HepG2 (cell line): ENCODE measurements at regions not wholly inside any gene's neighbourhood (a gene's known extent, or its start where the extent isn't known, plus 50 kb on each side); places are given as distances from the start of the nearest gene placed in this dataset.
A peak's percentile ranks its signal among the peaks of the same experiment; 100 is the strongest.

Source experiments
- ATAC-seq: fragments of 200-7000 bp; cut with Tn5 transposase; 3 replicates; pipeline ENCODE4 v1.9.1; 2020; ENCODE audit warnings: mild to moderate bottlenecking, moderate library complexity
- BruUV-seq: library from RNA; stranded (reverse); fragments of 400-500 nt; replicated peaks from 2 replicates; lab custom pipeline; 2021; lab: Mats Ljungman, UMichigan
- CTCF ChIA-PET: fragments of 300-600 bp; formaldehyde crosslinking; extraction: SDS; loops from one replicate; lab custom pipeline; 2021; ENCODE audit warnings: low total read pairs, inconsistent platforms, low intra/inter-chr PET ratio; lab: Yijun Ruan, JAX
- POLR2A ChIA-PET: fragments of 350-600 bp; sonication (Branson Sonifier 250); formaldehyde crosslinking; loops from one replicate; lab custom pipeline; 2020; ENCODE audit warnings: antibody characterized with exemption, inconsistent platforms; lab: Yijun Ruan, JAX
- DNase-seq: peaks from one replicate; pipeline ENCODE4 v3.0.0-alpha.2; 2015; ENCODE audit warnings: low spot score
- FAIRE-seq: peaks from 3 replicates; lab custom pipeline; 2011; peaks lifted over from hg19 to GRCh38; lab: Jason Lieb, UNC
- H2AFZ ChIP-seq: one replicate; pipeline ENCODE4 v1.6.1; 2011; ENCODE audit warnings: low read length, inconsistent platforms
- H3K27ac ChIP-seq: fragments of 300-600 bp; 3 replicates; pipeline ENCODE4 v1.8.0; 2011; ENCODE audit warnings: mixed run types, mild to moderate bottlenecking, mixed read lengths, low read length, inconsistent platforms; ENCODE audit not compliant: insufficient read depth; ENCODE audit errors: extremely low read length
- H3K27me3 ChIP-seq, 2 experiments: fragments of 200-600 bp in 1 of 2; 2 replicates in 1 of 2; 3 replicates in 1 of 2; pipeline versions ENCODE4 v1.6.0 to v1.8.0; 2011; ENCODE audit warnings: low read length in 2 of 2, mild to moderate bottlenecking in 2 of 2, moderate library complexity in 2 of 2, inconsistent platforms in 1 of 2; ENCODE audit not compliant: insufficient read depth in 2 of 2, control insufficient read depth in 1 of 2
- H3K36me3 ChIP-seq, 2 experiments: fragments of 200-600 bp in 1 of 2; replicated peaks in 1 of 2; 2 replicates in 1 of 2; 3 replicates in 1 of 2; pipeline versions ENCODE4 v1.5.1 to v1.8.0; 2011; ENCODE audit warnings: low read length in 2 of 2, inconsistent platforms in 1 of 2; ENCODE audit not compliant: insufficient read depth in 2 of 2, control insufficient read depth in 1 of 2
- H3K4me1 ChIP-seq: 2 replicates; pipeline ENCODE4 v1.5.1; 2012; ENCODE audit warnings: low read length, inconsistent platforms; ENCODE audit not compliant: insufficient read depth
- H3K4me2 ChIP-seq: 2 replicates; pipeline ENCODE4 v1.6.0; 2011; ENCODE audit warnings: low read depth, low read length, inconsistent platforms
- H3K4me3 ChIP-seq, 3 experiments: fragments of 200-600 bp in 1 of 3; sonication (generic), shearing (Covaris generic) in 1 of 3; replicated peaks in 1 of 3; 2 replicates each; pipeline ENCODE4 v1.5.1; 2011 to 2016; ENCODE audit warnings: low read length in 3 of 3, inconsistent platforms in 2 of 3, low read depth in 2 of 3, mild to moderate bottlenecking in 2 of 3, control low read depth in 1 of 3, mixed read lengths in 1 of 3; ENCODE audit not compliant: insufficient read depth in 1 of 3
- H3K79me2 ChIP-seq: one replicate; pipeline ENCODE4 v1.6.1; 2011; ENCODE audit warnings: low read length, inconsistent platforms; ENCODE audit not compliant: insufficient read depth
- H3K9ac ChIP-seq: 2 replicates; pipeline ENCODE4 v1.6.0; 2011; ENCODE audit warnings: mild to moderate bottlenecking, low read depth, low read length, inconsistent platforms; ENCODE audit not compliant: insufficient read depth
- H3K9me3 ChIP-seq: 2 replicates; pipeline ENCODE4 v1.5.1; 2012; ENCODE audit warnings: mild to moderate bottlenecking, low read length
- H4K20me1 ChIP-seq: 2 replicates; pipeline ENCODE4 v1.6.0; 2011; ENCODE audit warnings: inconsistent platforms, mild to moderate bottlenecking, low read length, moderate library complexity; ENCODE audit not compliant: insufficient read depth
- CREB1 ChIP-seq, 2 experiments: fragments of 450-650 bp in 1 of 2; IDR thresholded peaks; 2 replicates each; pipeline ENCODE4 v1.6.1; 2016 to 2017; ENCODE audit warnings: control low read depth in 1 of 2, mild to moderate bottlenecking in 1 of 2, missing compliant biosample characterization in 1 of 2, missing genetic modification characterization in 1 of 2
- CTCF ChIP-seq: sonication (generic); formaldehyde crosslinking; IDR thresholded peaks from 2 replicates; pipeline ENCODE4 v1.5.0; 2020; ENCODE audit warnings: mild to moderate bottlenecking, missing genetic modification reagents, moderate library complexity
- ELF1 ChIP-seq: sonication (generic); formaldehyde crosslinking; IDR thresholded peaks from 2 replicates; pipeline ENCODE4 v1.4.0; 2020; ENCODE audit warnings: missing genetic modification reagents
- MED13 ChIP-seq: sonication (generic); formaldehyde crosslinking; IDR thresholded peaks from 2 replicates; pipeline ENCODE4 v1.5.0; 2020; ENCODE audit warnings: missing genetic modification reagents
- SOX6 ChIP-seq, 2 experiments: fragments of 450-650 bp in 1 of 2; sonication (generic) in 1 of 2; formaldehyde crosslinking in 1 of 2; IDR thresholded peaks; 2 replicates each; pipeline versions ENCODE4 v1.4.0 to v1.6.1; 2017 to 2020; ENCODE audit warnings: antibody characterized with exemption in 1 of 2, mild to moderate bottlenecking in 1 of 2, missing genetic modification reagents in 1 of 2
- TFAP4 ChIP-seq: sonication (generic); IDR thresholded peaks from 2 replicates; pipeline ENCODE4 v1.6.1; 2016; ENCODE audit warnings: low read depth, borderline replicate concordance
- ZFP62 ChIP-seq: sonication (generic); formaldehyde crosslinking; IDR thresholded peaks from 2 replicates; pipeline ENCODE4 v1.4.0; 2020; ENCODE audit warnings: missing genetic modification reagents
- ZNF569 ChIP-seq: sonication (generic); formaldehyde crosslinking; IDR thresholded peaks from 2 replicates; pipeline ENCODE4 v1.5.0; 2020; ENCODE audit warnings: mild to moderate bottlenecking, missing genetic modification reagents, moderate library complexity, borderline replicate concordance
- ZNF574 ChIP-seq: sonication (generic); formaldehyde crosslinking; IDR thresholded peaks from 2 replicates; pipeline ENCODE4 v1.4.0; 2020; ENCODE audit warnings: missing genetic modification reagents
- WGBS: methylation state at CpG from one replicate; pipeline ENCODE4 v1.1.6; 2017; ENCODE audit warnings: low lambda C conversion rate; 5-methylcytosine and 5-hydroxymethylcytosine counted together
- in situ Hi-C: cut with HindIII; loops from 2 replicates; pipeline ENCODE4 v1.10.0; 2017; ENCODE audit warnings: low pct_unique_long_range_greater_than_20kb; ENCODE audit not compliant: extremely low pct_ligation_motif_present
- intact Hi-C: fragments of 100-400 bp; cut with micrococcal nuclease; formaldehyde crosslinking; loops from one replicate; pipeline ENCODE4 v1.10.0; 2022; ENCODE audit not compliant: unreplicated experiment
- TF ChIP-seq, protein P1 (sequence below): IDR thresholded peaks from 2 replicates; pipeline ENCODE4 v1.6.1; 2016; ENCODE audit warnings: control low read depth

- no peaks in the 10 kb centered on the region for H3K4me1 ChIP-seq
- H3K79me2 ChIP-seq = no peaks in the 10 kb centered on the region
- TF ChIP-seq CREB1 (IDR thresholded peaks at IDR 0.05) (peak; percentile 63; the same call in 1 of the 2 replicates), CREB1 (CRISPR knock-in tag; IDR thresholded peaks at IDR 0.05) (no peak), ZNF574 (CRISPR knock-in tag) (no peak), ZFP62 (CRISPR knock-in tag) (no peak), ELF1 (CRISPR knock-in tag) (no peak), MED13 (CRISPR knock-in tag) (no peak), SOX6 (IDR thresholded peaks at IDR 0.05) (peak; percentile 76; the same call in 1 of the 2 replicates), SOX6 (CRISPR knock-in tag; IDR thresholded peaks at IDR 0.05) (no peak), ZNF569 (CRISPR knock-in tag) (no peak), TFAP4 (no peak), CTCF (no peak)
- TF ChIP-seq, protein P1, sequence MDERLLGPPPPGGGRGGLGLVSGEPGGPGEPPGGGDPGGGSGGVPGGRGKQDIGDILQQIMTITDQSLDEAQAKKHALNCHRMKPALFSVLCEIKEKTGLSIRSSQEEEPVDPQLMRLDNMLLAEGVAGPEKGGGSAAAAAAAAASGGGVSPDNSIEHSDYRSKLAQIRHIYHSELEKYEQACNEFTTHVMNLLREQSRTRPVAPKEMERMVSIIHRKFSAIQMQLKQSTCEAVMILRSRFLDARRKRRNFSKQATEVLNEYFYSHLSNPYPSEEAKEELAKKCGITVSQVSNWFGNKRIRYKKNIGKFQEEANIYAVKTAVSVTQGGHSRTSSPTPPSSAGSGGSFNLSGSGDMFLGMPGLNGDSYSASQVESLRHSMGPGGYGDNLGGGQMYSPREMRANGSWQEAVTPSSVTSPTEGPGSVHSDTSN (CRISPR knock-in tag) = no peak
- H3K4me2 ChIP-seq = no peak overlapping the region
- H4K20me1 ChIP-seq = no peaks in the 10 kb centered on the region
- no peak overlapping the region for H3K4me3 ChIP-seq
- ChIA-PET CTCF (no interaction called here), POLR2A (no interaction called here)
- no peak overlapping the region for H3K27ac ChIP-seq
- H3K27me3 ChIP-seq = no peaks in the 10 kb centered on the region; a peak in 1 of 5 replicates
- H3K36me3 ChIP-seq = no peaks in the 10 kb centered on the region
- in situ Hi-C loops (no loop called here), intact Hi-C loops (no loop called here)
- BruUV-seq = no TSS peak
- 2% methylated on average over 1 of the region's 1 CpG for WGBS
- ATAC-seq = no peak
- H3K9ac ChIP-seq = no peak overlapping the region
- no peak overlapping the region for H2AFZ ChIP-seq
- DNase-seq = no peak
- FAIRE-seq = no peak
- peaks cover 11% of the 10 kb centered on the region; the same call in 1 of the 2 replicates for H3K9me3 ChIP-seq
Observed at GRCh38 chr12:128164533-128164932, 102.4 kb upstream of the TMEM132C start.
